HepG2 (cell line): ENCODE measurements at regions not wholly inside any gene's neighbourhood (a gene's known extent, or its start where the extent isn't known, plus 50 kb on each side); places are given as distances from the start of the nearest gene placed in this dataset.

Source experiments
- ATAC-seq: fragments of 200-7000 bp; cut with Tn5 transposase; 3 replicates; pipeline ENCODE4 v1.9.1; 2020; ENCODE audit warnings: mild to moderate bottlenecking, moderate library complexity
- BruUV-seq: library from RNA; stranded (reverse); fragments of 400-500 nt; replicated peaks from 2 replicates; lab custom pipeline; 2021; lab: Mats Ljungman, UMichigan
- CTCF ChIA-PET: fragments of 300-600 bp; formaldehyde crosslinking; extraction: SDS; loops from one replicate; lab custom pipeline; 2021; ENCODE audit warnings: low total read pairs, inconsistent platforms, low intra/inter-chr PET ratio; lab: Yijun Ruan, JAX
- POLR2A ChIA-PET: fragments of 350-600 bp; sonication (Branson Sonifier 250); formaldehyde crosslinking; loops from one replicate; lab custom pipeline; 2020; ENCODE audit warnings: antibody characterized with exemption, inconsistent platforms; lab: Yijun Ruan, JAX
- DNase-seq: peaks from one replicate; pipeline ENCODE4 v3.0.0-alpha.2; 2015; ENCODE audit warnings: low spot score
- FAIRE-seq: peaks from 3 replicates; lab custom pipeline; 2011; peaks lifted over from hg19 to GRCh38; lab: Jason Lieb, UNC
- H2AFZ ChIP-seq: one replicate; pipeline ENCODE4 v1.6.1; 2011; ENCODE audit warnings: low read length, inconsistent platforms
- H3K27ac ChIP-seq: fragments of 300-600 bp; 3 replicates; pipeline ENCODE4 v1.8.0; 2011; ENCODE audit warnings: mixed run types, mild to moderate bottlenecking, mixed read lengths, low read length, inconsistent platforms; ENCODE audit not compliant: insufficient read depth; ENCODE audit errors: extremely low read length
- H3K27me3 ChIP-seq, 2 experiments: fragments of 200-600 bp in 1 of 2; 2 replicates in 1 of 2; 3 replicates in 1 of 2; pipeline versions ENCODE4 v1.6.0 to v1.8.0; 2011; ENCODE audit warnings: low read length in 2 of 2, mild to moderate bottlenecking in 2 of 2, moderate library complexity in 2 of 2, inconsistent platforms in 1 of 2; ENCODE audit not compliant: insufficient read depth in 2 of 2, control insufficient read depth in 1 of 2
- H3K36me3 ChIP-seq, 2 experiments: fragments of 200-600 bp in 1 of 2; replicated peaks in 1 of 2; 2 replicates in 1 of 2; 3 replicates in 1 of 2; pipeline versions ENCODE4 v1.5.1 to v1.8.0; 2011; ENCODE audit warnings: low read length in 2 of 2, inconsistent platforms in 1 of 2; ENCODE audit not compliant: insufficient read depth in 2 of 2, control insufficient read depth in 1 of 2
- H3K4me1 ChIP-seq: 2 replicates; pipeline ENCODE4 v1.5.1; 2012; ENCODE audit warnings: low read length, inconsistent platforms; ENCODE audit not compliant: insufficient read depth
- H3K4me2 ChIP-seq: 2 replicates; pipeline ENCODE4 v1.6.0; 2011; ENCODE audit warnings: low read depth, low read length, inconsistent platforms
- H3K4me3 ChIP-seq, 3 experiments: fragments of 200-600 bp in 1 of 3; sonication (generic), shearing (Covaris generic) in 1 of 3; replicated peaks in 1 of 3; 2 replicates each; pipeline ENCODE4 v1.5.1; 2011 to 2016; ENCODE audit warnings: low read length in 3 of 3, inconsistent platforms in 2 of 3, low read depth in 2 of 3, mild to moderate bottlenecking in 2 of 3, control low read depth in 1 of 3, mixed read lengths in 1 of 3; ENCODE audit not compliant: insufficient read depth in 1 of 3
- H3K79me2 ChIP-seq: one replicate; pipeline ENCODE4 v1.6.1; 2011; ENCODE audit warnings: low read length, inconsistent platforms; ENCODE audit not compliant: insufficient read depth
- H3K9ac ChIP-seq: 2 replicates; pipeline ENCODE4 v1.6.0; 2011; ENCODE audit warnings: mild to moderate bottlenecking, low read depth, low read length, inconsistent platforms; ENCODE audit not compliant: insufficient read depth
- H3K9me3 ChIP-seq: 2 replicates; pipeline ENCODE4 v1.5.1; 2012; ENCODE audit warnings: mild to moderate bottlenecking, low read length
- H4K20me1 ChIP-seq: 2 replicates; pipeline ENCODE4 v1.6.0; 2011; ENCODE audit warnings: inconsistent platforms, mild to moderate bottlenecking, low read length, moderate library complexity; ENCODE audit not compliant: insufficient read depth
- EP300 ChIP-seq, 3 experiments: sonication (generic) in 1 of 3; formaldehyde crosslinking in 1 of 3; IDR thresholded peaks; 2 replicates each; pipeline versions ENCODE4 v1.5.1 to v1.6.1; 2011 to 2020; ENCODE audit warnings: low read depth in 2 of 3, low read length in 2 of 3, borderline replicate concordance in 1 of 3, improper control_type of control experiment in 1 of 3, mild to moderate bottlenecking in 1 of 3, missing genetic modification reagents in 1 of 3, moderate library complexity in 1 of 3
- ETV5 ChIP-seq: IDR thresholded peaks from 2 replicates; pipeline ENCODE4 v1.6.1; 2018; ENCODE audit warnings: missing biosample characterization, missing genetic modification reagents, inconsistent platforms, borderline replicate concordance
- GRHL1 ChIP-seq: sonication (generic); formaldehyde crosslinking; conservative IDR thresholded peaks from 2 replicates; pipeline ENCODE4 v1.8.0; 2022; ENCODE audit warnings: missing genetic modification reagents
- GZF1 ChIP-seq: sonication (generic); formaldehyde crosslinking; IDR thresholded peaks from 2 replicates; pipeline ENCODE4 v1.5.1; 2020; ENCODE audit warnings: mild to moderate bottlenecking, missing genetic modification reagents
- HMGA1 ChIP-seq: sonication (generic); formaldehyde crosslinking; conservative IDR thresholded peaks from 2 replicates; pipeline ENCODE4 v1.4.0; 2020; ENCODE audit warnings: missing genetic modification reagents
- IRF1 ChIP-seq: sonication (generic); formaldehyde crosslinking; IDR thresholded peaks from 2 replicates; pipeline ENCODE4 v1.4.0; 2020; ENCODE audit warnings: low read depth, mild to moderate bottlenecking, missing genetic modification reagents
- NFIC ChIP-seq: IDR thresholded peaks from 2 replicates; pipeline ENCODE4 v1.6.1; 2012; ENCODE audit warnings: mild to moderate bottlenecking, low read length, inconsistent platforms
- PCBP2 ChIP-seq: fragments of 200-400 bp; formaldehyde crosslinking; optimal IDR thresholded peaks from 2 replicates; pipeline ENCODE3; 2018; ENCODE audit warnings: low read length, low read depth; ENCODE audit not compliant: poor library complexity, severe bottlenecking
- PRDM4 ChIP-seq: sonication (generic); formaldehyde crosslinking; IDR thresholded peaks from 2 replicates; pipeline ENCODE4 v1.9.0; 2021; ENCODE audit warnings: missing genetic modification reagents, borderline replicate concordance
- RBAK ChIP-seq: sonication (generic); formaldehyde crosslinking; IDR thresholded peaks from 2 replicates; pipeline ENCODE4 v1.5.1; 2020; ENCODE audit warnings: mild to moderate bottlenecking, missing genetic modification reagents
- RBM22 ChIP-seq: fragments of 200-400 bp; formaldehyde crosslinking; optimal IDR thresholded peaks from 2 replicates; pipeline ENCODE3; 2017; ENCODE audit warnings: mild to moderate bottlenecking, low read length, moderate library complexity
- SETDB1 ChIP-seq: sonication (generic); formaldehyde crosslinking; IDR thresholded peaks from 2 replicates; pipeline ENCODE4 v1.5.1; 2020; ENCODE audit warnings: missing genetic modification reagents, mild to moderate bottlenecking, borderline replicate concordance
- U2AF2 ChIP-seq: fragments of 200-400 bp; formaldehyde crosslinking; IDR thresholded peaks from 2 replicates; pipeline ENCODE4 v1.6.1; 2017; ENCODE audit warnings: low read depth, mild to moderate bottlenecking, low read length
- ZNF224 ChIP-seq: sonication (generic); formaldehyde crosslinking; IDR thresholded peaks from 2 replicates; pipeline ENCODE4 v1.5.0; 2020; ENCODE audit warnings: mild to moderate bottlenecking, missing genetic modification reagents
- ZNF264 ChIP-seq: sonication (generic); formaldehyde crosslinking; IDR thresholded peaks from 2 replicates; pipeline ENCODE4 v1.4.0; 2020; ENCODE audit warnings: missing genetic modification reagents
- ZNF335 ChIP-seq: sonication (generic); formaldehyde crosslinking; IDR thresholded peaks from 2 replicates; pipeline ENCODE4 v1.4.0; 2020; ENCODE audit warnings: missing genetic modification reagents
- ZNF382 ChIP-seq: sonication (generic); formaldehyde crosslinking; IDR thresholded peaks from 2 replicates; pipeline ENCODE4 v1.5.0; 2020; ENCODE audit warnings: missing genetic modification reagents, mild to moderate bottlenecking, borderline replicate concordance
- ZSCAN31 ChIP-seq: sonication (generic); formaldehyde crosslinking; IDR thresholded peaks from 2 replicates; pipeline ENCODE4 v1.5.0; 2020; ENCODE audit warnings: low read depth, mild to moderate bottlenecking, missing genetic modification reagents
- WGBS: methylation state at CpG from one replicate; pipeline ENCODE4 v1.1.6; 2017; ENCODE audit warnings: low lambda C conversion rate; 5-methylcytosine and 5-hydroxymethylcytosine counted together
- in situ Hi-C: cut with HindIII; loops from 2 replicates; pipeline ENCODE4 v1.10.0; 2017; ENCODE audit warnings: low pct_unique_long_range_greater_than_20kb; ENCODE audit not compliant: extremely low pct_ligation_motif_present
- intact Hi-C: fragments of 100-400 bp; cut with micrococcal nuclease; formaldehyde crosslinking; loops from one replicate; pipeline ENCODE4 v1.10.0; 2022; ENCODE audit not compliant: unreplicated experiment

GRCh38 chr2:144586476-144586875, 66.6 kb upstream of the ZEB2 start:
- TF ChIP-seq RBAK: no peak
- no peak for TF ChIP-seq U2AF2
- TF ChIP-seq ZNF224 (CRISPR knock-in tag): no peak
- no peak for TF ChIP-seq PCBP2
- no peak for TF ChIP-seq EP300 (IDR thresholded peaks at IDR 0.05; ENCODE audit: low read depth in 2 of 2, low read length in 2 of 2)
- TF ChIP-seq EP300 (CRISPR knock-in tag; IDR thresholded peaks at IDR 0.05; ENCODE audit: borderline replicate concordance): no peak
- TF ChIP-seq IRF1 (CRISPR knock-in tag): no peak
- TF ChIP-seq GRHL1 (CRISPR knock-in tag): no peak
- TF ChIP-seq HMGA1 (CRISPR knock-in tag): no peak
- TF ChIP-seq ETV5: no peak
- TF ChIP-seq ZNF382: no peak
- TF ChIP-seq SETDB1 (CRISPR knock-in tag): no peak
- TF ChIP-seq ZNF335 (CRISPR knock-in tag): no peak
- no peak for TF ChIP-seq PRDM4 (CRISPR knock-in tag)
- no peak for TF ChIP-seq ZNF264 (CRISPR knock-in tag)
- no peak for TF ChIP-seq GZF1 (CRISPR knock-in tag)
- TF ChIP-seq NFIC: no peak
- TF ChIP-seq RBM22: no peak
- no peak for TF ChIP-seq ZSCAN31
- H3K4me3 ChIP-seq: no peak overlapping the region
- no peak for DNase-seq
- no peak for ATAC-seq
- FAIRE-seq: no peak
- H4K20me1 ChIP-seq: no peaks in the 10 kb centered on the region
- 2% methylated on average over 2 of the region's 2 CpGs for WGBS
- H3K4me2 ChIP-seq: no peak overlapping the region
- H3K79me2 ChIP-seq: no peaks in the 10 kb centered on the region
- in situ Hi-C loops (no loop called here), intact Hi-C loops (no loop called here)
- no peaks in the 10 kb centered on the region for H3K9me3 ChIP-seq
- no peak overlapping the region for H2AFZ ChIP-seq
- CTCF ChIA-PET: no interaction called here
- H3K9ac ChIP-seq: no peak overlapping the region
- H3K4me1 ChIP-seq: no peaks in the 10 kb centered on the region
- POLR2A ChIA-PET: no interaction called here
- H3K36me3 ChIP-seq: no peaks in the 10 kb centered on the region
- H3K27me3 ChIP-seq: peaks cover 0 to 19% of the 10 kb centered on the region in 2 experiments; a peak in 2 of 5 replicates
- no TSS peak for BruUV-seq
- no peak overlapping the region for H3K27ac ChIP-seq
